ENCODE measurements at regions not wholly inside any gene's neighbourhood (a gene's known extent, or its start where the extent isn't known, plus 50 kb on each side); places are given as distances from the start of the nearest gene placed in this dataset.

GRCh38 chr20:7657569-7657968 is 282.7 kb downstream of the HAO1 start:
- DNase-seq: no peak

GRCh38 chr20:7660165-7660564 is 280.1 kb downstream of the HAO1 start:
- DNase-seq: no peak

GRCh38 chr20:7665376-7665775 is 274.9 kb downstream of the HAO1 start:
- DNase-seq: no peak

GRCh38 chr20:7667194-7667593 is 273.1 kb downstream of the HAO1 start:
- DNase-seq: no peak

GRCh38 chr20:7672571-7672970 is 267.7 kb downstream of the HAO1 start:
- no peak for DNase-seq

- DNase-seq: no peak
Measured at GRCh38 chr20:7673841-7674240, 266.4 kb downstream of the HAO1 start.

GRCh38 chr20:7682916-7683315 is 257.3 kb downstream of the HAO1 start:
- no peak for DNase-seq

- DNase-seq: no peak
Measured at GRCh38 chr20:7687065-7687464, 253.2 kb downstream of the HAO1 start.

GRCh38 chr20:7689151-7689550 is 251.1 kb downstream of the HAO1 start:
- DNase-seq: no peak

- no peak for DNase-seq
Measured at GRCh38 chr20:7691647-7692269, 248.5 kb downstream of the HAO1 start.

- DNase-seq: no peak
Measured at GRCh38 chr20:7692478-7692877, 247.8 kb downstream of the HAO1 start.

- no peak for DNase-seq
Measured at GRCh38 chr20:7693761-7694160, 246.5 kb downstream of the HAO1 start.

GRCh38 chr20:7695051-7695495 is 245.2 kb downstream of the HAO1 start:
- no peak for DNase-seq

- DNase-seq: no peak
Measured at GRCh38 chr20:7695635-7696034, 244.6 kb downstream of the HAO1 start.

GRCh38 chr20:7696311-7696710 is 243.9 kb downstream of the HAO1 start:
- DNase-seq: no peak

GRCh38 chr20:7702141-7702540 is 238.1 kb downstream of the HAO1 start:
- DNase-seq: no peak

GRCh38 chr20:7703551-7703961 is 236.7 kb downstream of the HAO1 start:
- no peak for DNase-seq

GRCh38 chr20:7703996-7704395 is 236.3 kb downstream of the HAO1 start:
- DNase-seq: no peak

GRCh38 chr20:7708112-7708511 is 232.1 kb downstream of the HAO1 start:
- no peak for DNase-seq

GRCh38 chr20:7708782-7709181 is 231.5 kb downstream of the HAO1 start:
- no peak for DNase-seq

GRCh38 chr20:7710440-7710839 is 229.8 kb downstream of the HAO1 start:
- DNase-seq: no peak

GRCh38 chr20:7712661-7713060 is 227.6 kb downstream of the HAO1 start:
- DNase-seq: no peak

GRCh38 chr20:7714549-7714948 is 225.7 kb downstream of the HAO1 start:
- DNase-seq: no peak

GRCh38 chr20:7716286-7716972 is 223.8 kb downstream of the HAO1 start:
- no peak for DNase-seq

GRCh38 chr20:7722564-7722963 is 217.7 kb downstream of the HAO1 start:
- no peak for DNase-seq

Measured in hematopoietic multipotent progenitor cell treated with erythropoietin and hydrocortisone succinate and interleukin-3 and kit ligand, for 4 days (in vitro differentiated cells).